ENCODE measurements at regions not wholly inside any gene's neighbourhood (a gene's known extent, or its start where the extent isn't known, plus 50 kb on each side); places are given as distances from the start of the nearest gene placed in this dataset.

GRCh38 chrX:87374324-87374723 lies 143.3 kb upstream of the KLHL4 start:
- in situ Hi-C loops (cut with MboI), result no loop called here
- H3K4me2 ChIP-seq (ENCODE audit: unreplicated experiment), result no peak overlapping the region
- H4K20me1 ChIP-seq (ENCODE audit: insufficient read depth), result no peaks in the 10 kb centered on the region
- no peaks in the 10 kb centered on the region for H3K79me2 ChIP-seq (ENCODE audit: insufficient read depth)
- no peak overlapping the region for H3K9ac ChIP-seq
- no peak for DNase-seq
- no peaks in the 10 kb centered on the region for H3K27me3 ChIP-seq (replicated peaks; ENCODE audit: insufficient read depth)
- H3K9me3 ChIP-seq (ENCODE audit: low read depth), result no peaks in the 10 kb centered on the region
- H3K4me1 ChIP-seq (ENCODE audit: insufficient read depth), result no peaks in the 10 kb centered on the region
- no peak overlapping the region for H3K4me3 ChIP-seq
- H2AFZ ChIP-seq, result no peak overlapping the region
- H3K9me2 ChIP-seq (ENCODE audit: insufficient read depth), result no peaks in the 10 kb centered on the region
- H3F3A ChIP-seq (ENCODE audit: insufficient read depth), result no peaks in the 10 kb centered on the region
- H3K36me3 ChIP-seq (ENCODE audit: low read depth), result no peaks in the 10 kb centered on the region
- H3K27ac ChIP-seq, result no peak overlapping the region
- TF ChIP-seq EZH2 (IDR thresholded peaks at IDR 0.05; ENCODE audit: insufficient read depth, poor library complexity, severe bottlenecking) (no peak), EZH2phosphoT487 (IDR thresholded peaks at IDR 0.05; ENCODE audit: insufficient read depth, low read depth) (no peak)

DNA sequence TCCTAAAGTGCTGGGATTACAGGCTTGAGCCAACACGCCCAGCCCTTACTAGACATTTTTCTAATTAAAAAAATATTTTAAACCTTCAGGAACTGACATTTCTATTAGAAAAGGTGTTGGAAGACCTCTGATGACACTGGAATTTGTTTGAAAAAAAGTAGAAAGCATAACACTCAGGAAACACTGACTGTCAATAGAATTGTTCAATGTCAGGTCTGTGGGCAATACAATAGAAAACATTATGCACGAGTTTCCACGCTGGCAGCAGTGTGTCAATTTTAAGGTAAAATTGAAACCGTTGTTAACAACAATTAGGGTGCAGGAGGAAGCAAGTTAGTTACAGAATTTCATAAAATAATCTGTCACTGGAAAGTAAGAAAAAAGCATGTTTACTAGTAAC lies 140.7 kb upstream of the KLHL4 start:
- Histone ChIP-seq H3K9me2 (ENCODE audit: insufficient read depth) (no peaks in the 10 kb centered on the region), H2AFZ (no peak overlapping the region), H3K36me3 (ENCODE audit: low read depth) (no peaks in the 10 kb centered on the region), H3K27me3 (replicated peaks; ENCODE audit: insufficient read depth) (no peaks in the 10 kb centered on the region), H3K79me2 (ENCODE audit: insufficient read depth) (no peaks in the 10 kb centered on the region), H3K4me2 (ENCODE audit: unreplicated experiment) (no peak overlapping the region), H3K9ac (no peak overlapping the region), H3K9me3 (ENCODE audit: low read depth) (no peaks in the 10 kb centered on the region), H3F3A (ENCODE audit: insufficient read depth) (no peaks in the 10 kb centered on the region), H4K20me1 (ENCODE audit: insufficient read depth) (no peaks in the 10 kb centered on the region), H3K4me3 (no peak overlapping the region), H3K4me1 (ENCODE audit: insufficient read depth) (no peaks in the 10 kb centered on the region), H3K27ac (no peak overlapping the region)
- TF ChIP-seq EZH2 (IDR thresholded peaks at IDR 0.05; ENCODE audit: insufficient read depth, poor library complexity, severe bottlenecking) (no peak), EZH2phosphoT487 (IDR thresholded peaks at IDR 0.05; ENCODE audit: insufficient read depth, low read depth) (no peak)
- in situ Hi-C loops (cut with MboI), result no loop called here
- no peak for DNase-seq
- 17 to 23% methylated on average over 4 of the region's 4 CpGs for WGBS, 2 experiments (ENCODE audit: low coverage in 1 of 2, low lambda C conversion rate in 2 of 2, missing lambda C conversion rate in 2 of 2)

DNA sequence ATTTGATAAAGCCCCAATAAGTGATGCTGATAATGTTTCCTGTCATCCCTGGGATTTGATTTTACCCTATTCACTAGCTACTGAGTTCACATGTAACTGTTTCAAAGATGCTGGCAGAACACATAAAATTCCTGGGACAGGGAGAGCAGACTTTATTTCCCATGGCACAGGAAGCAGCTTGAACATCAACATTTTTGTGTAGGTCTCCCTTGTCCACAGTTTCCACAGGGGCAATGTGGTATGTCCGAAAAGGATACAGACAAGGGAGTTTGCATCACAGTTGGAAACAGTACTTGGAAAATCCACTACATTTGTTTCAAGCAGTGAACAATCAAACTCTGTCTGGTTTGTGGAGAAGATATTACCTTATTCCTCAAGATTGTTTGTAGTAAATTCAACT lies 129.2 kb upstream of the KLHL4 start:
- no peaks in the 10 kb centered on the region for H3K4me1 ChIP-seq (ENCODE audit: insufficient read depth)
- H3K9me2 ChIP-seq (ENCODE audit: insufficient read depth), result no peaks in the 10 kb centered on the region
- H3K4me3 ChIP-seq, result no peak overlapping the region
- no peaks in the 10 kb centered on the region for H4K20me1 ChIP-seq (ENCODE audit: insufficient read depth)
- no peaks in the 10 kb centered on the region for H3K9me3 ChIP-seq (ENCODE audit: low read depth)
- H3K36me3 ChIP-seq (ENCODE audit: low read depth), result no peaks in the 10 kb centered on the region
- no peaks in the 10 kb centered on the region for H3K79me2 ChIP-seq (ENCODE audit: insufficient read depth)
- in situ Hi-C loops (cut with MboI), result no loop called here
- DNase-seq, result no peak
- H2AFZ ChIP-seq, result no peak overlapping the region
- TF ChIP-seq EZH2phosphoT487 (IDR thresholded peaks at IDR 0.05; ENCODE audit: insufficient read depth, low read depth) (no peak), EZH2 (IDR thresholded peaks at IDR 0.05; ENCODE audit: insufficient read depth, poor library complexity, severe bottlenecking) (no peak)
- 8 to 13% methylated on average over 1 of the region's 1 CpG for WGBS, 2 experiments (ENCODE audit: low coverage in 1 of 2, low lambda C conversion rate in 2 of 2, missing lambda C conversion rate in 2 of 2)
- H3K4me2 ChIP-seq (ENCODE audit: unreplicated experiment), result no peak overlapping the region
- H3K27me3 ChIP-seq (replicated peaks; ENCODE audit: insufficient read depth), result no peaks in the 10 kb centered on the region
- no peak overlapping the region for H3K9ac ChIP-seq
- H3F3A ChIP-seq (ENCODE audit: insufficient read depth), result no peaks in the 10 kb centered on the region
- H3K27ac ChIP-seq, result no peak overlapping the region

DNA sequence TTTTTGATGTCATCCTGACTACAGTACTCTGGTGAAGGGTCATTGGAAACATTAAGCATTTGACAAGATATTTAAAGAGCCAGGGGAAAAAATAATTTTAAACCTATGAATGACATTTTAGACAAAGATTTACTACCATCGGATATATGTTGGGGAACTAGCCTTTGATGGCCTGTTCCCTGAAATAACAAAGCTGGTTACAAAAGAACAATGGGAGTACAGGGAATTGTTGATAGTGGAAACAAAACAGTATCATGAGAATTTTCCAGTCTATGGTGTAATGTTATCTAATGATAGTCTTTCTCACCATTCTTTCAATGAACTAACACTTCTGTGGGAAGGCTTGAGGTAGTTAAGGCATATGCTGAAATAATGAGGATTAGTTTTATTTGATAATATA lies 125.9 kb upstream of the KLHL4 start:
- Histone ChIP-seq H3F3A (ENCODE audit: insufficient read depth) (no peaks in the 10 kb centered on the region), H3K79me2 (ENCODE audit: insufficient read depth) (no peaks in the 10 kb centered on the region), H3K9ac (no peak overlapping the region), H3K27ac (no peak overlapping the region), H3K4me3 (no peak overlapping the region), H3K9me2 (ENCODE audit: insufficient read depth) (no peaks in the 10 kb centered on the region), H3K27me3 (replicated peaks; ENCODE audit: insufficient read depth) (no peaks in the 10 kb centered on the region), H3K36me3 (ENCODE audit: low read depth) (no peaks in the 10 kb centered on the region), H3K4me2 (ENCODE audit: unreplicated experiment) (no peak overlapping the region), H3K9me3 (ENCODE audit: low read depth) (no peaks in the 10 kb centered on the region), H4K20me1 (ENCODE audit: insufficient read depth) (no peaks in the 10 kb centered on the region), H3K4me1 (ENCODE audit: insufficient read depth) (no peaks in the 10 kb centered on the region), H2AFZ (no peak overlapping the region)
- no peak for TF ChIP-seq EZH2phosphoT487 (IDR thresholded peaks at IDR 0.05; ENCODE audit: insufficient read depth, low read depth)
- no peak for TF ChIP-seq EZH2 (IDR thresholded peaks at IDR 0.05; ENCODE audit: insufficient read depth, poor library complexity, severe bottlenecking)
- in situ Hi-C loops (cut with MboI), result no loop called here
- 13 to 42% methylated on average over 1 of the region's 1 CpG for WGBS, 2 experiments (ENCODE audit: low coverage in 1 of 2, low lambda C conversion rate in 2 of 2, missing lambda C conversion rate in 2 of 2)
- DNase-seq, result no peak

DNA sequence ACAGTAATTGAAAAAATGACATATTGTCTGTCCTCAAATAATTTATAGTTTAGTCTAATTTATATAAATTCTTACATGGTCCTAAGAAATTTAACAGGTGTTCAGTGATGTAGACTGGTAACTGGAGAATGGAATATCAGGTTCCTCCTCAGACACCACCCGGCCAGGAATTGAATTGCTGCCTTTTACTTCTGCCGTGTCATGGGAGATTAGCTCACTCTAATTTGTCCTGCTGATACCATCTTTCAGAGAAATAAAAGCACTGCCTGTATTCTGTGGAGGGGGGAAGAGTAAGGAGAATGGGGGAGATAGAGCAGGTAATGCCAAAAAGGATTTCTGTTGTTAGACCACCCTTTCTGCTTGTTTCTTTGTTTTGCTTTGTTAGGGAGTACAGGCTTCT lies 125.2 kb upstream of the KLHL4 start:
- Histone ChIP-seq H3K27me3 (replicated peaks; ENCODE audit: insufficient read depth) (no peaks in the 10 kb centered on the region), H3F3A (ENCODE audit: insufficient read depth) (no peaks in the 10 kb centered on the region), H3K4me3 (no peak overlapping the region), H3K9ac (no peak overlapping the region), H3K9me2 (ENCODE audit: insufficient read depth) (no peaks in the 10 kb centered on the region), H3K27ac (no peak overlapping the region), H3K9me3 (ENCODE audit: low read depth) (no peaks in the 10 kb centered on the region), H4K20me1 (ENCODE audit: insufficient read depth) (no peaks in the 10 kb centered on the region), H3K4me1 (ENCODE audit: insufficient read depth) (no peaks in the 10 kb centered on the region), H3K79me2 (ENCODE audit: insufficient read depth) (no peaks in the 10 kb centered on the region), H3K4me2 (ENCODE audit: unreplicated experiment) (no peak overlapping the region), H2AFZ (no peak overlapping the region), H3K36me3 (ENCODE audit: low read depth) (no peaks in the 10 kb centered on the region)
- 14 to 25% methylated on average over 2 of the region's 2 CpGs for WGBS, 2 experiments (ENCODE audit: low coverage in 1 of 2, low lambda C conversion rate in 2 of 2, missing lambda C conversion rate in 2 of 2)
- in situ Hi-C loops (cut with MboI), result no loop called here
- DNase-seq, result no peak
- no peak for TF ChIP-seq EZH2phosphoT487 (IDR thresholded peaks at IDR 0.05; ENCODE audit: insufficient read depth, low read depth)
- no peak for TF ChIP-seq EZH2 (IDR thresholded peaks at IDR 0.05; ENCODE audit: insufficient read depth, poor library complexity, severe bottlenecking)
